DMS 273 (cell line): ENCODE measurements at regions not wholly inside any gene's neighbourhood (a gene's known extent, or its start where the extent isn't known, plus 50 kb on each side); places are given as distances from the start of the nearest gene placed in this dataset.
"Not testable (repeated sequence)": the region's sequence is repeated elsewhere in the genome, so short reads cannot be mapped to it uniquely, and the experiment has no call there.

Experiments
- DNase-seq: peaks from one replicate; lab custom pipeline; 2025; ENCODE audit not compliant: unreplicated experiment; lab: John Stamatoyannopoulos, UW

DNA sequence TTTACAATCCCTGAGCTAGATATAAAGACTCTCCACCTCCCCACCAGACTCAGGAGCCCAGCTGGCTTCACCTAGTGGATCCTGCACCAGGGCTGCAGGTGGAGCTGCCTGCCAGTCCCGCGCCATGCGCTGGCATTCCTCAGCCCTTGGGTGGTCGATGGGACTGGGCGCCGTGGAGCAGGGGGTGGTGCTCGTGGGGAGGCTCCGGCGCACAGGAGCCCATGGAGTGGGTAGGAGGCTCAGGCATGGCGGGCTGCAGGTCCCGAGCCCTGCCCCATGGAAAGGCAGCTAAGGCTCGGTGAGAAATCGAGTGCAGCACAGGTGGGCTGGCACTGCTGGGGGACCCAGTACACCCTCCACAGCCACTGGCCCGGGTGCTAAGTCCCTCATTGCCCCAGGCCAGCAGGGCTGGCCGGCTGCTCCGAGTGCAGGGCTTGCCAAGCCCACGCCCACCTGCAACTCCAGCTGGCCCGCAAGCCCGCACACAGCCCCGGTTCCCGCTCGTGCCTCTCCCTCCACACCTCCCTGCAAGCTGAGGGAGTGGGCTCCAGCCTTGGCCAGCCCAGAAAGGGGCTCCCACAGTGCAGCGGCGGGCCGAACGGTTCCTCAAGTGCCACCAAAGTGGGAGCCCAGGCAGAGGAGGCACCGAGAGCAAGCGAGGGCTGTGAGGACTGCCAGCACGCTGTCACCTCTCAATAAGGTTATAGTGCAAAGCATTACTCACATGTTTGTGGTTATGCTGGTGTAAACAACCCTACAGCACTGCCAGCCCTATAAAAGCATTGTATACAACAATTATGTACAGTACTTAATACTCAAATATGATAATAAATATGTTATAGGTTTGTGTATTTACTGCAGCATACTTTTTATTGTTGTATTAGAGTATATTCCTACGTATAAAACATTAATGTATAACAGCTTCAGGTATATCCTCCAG lies 757.3 kb downstream of the SLC6A15 start:
- not testable (repeated sequence) for DNase-seq

DNA sequence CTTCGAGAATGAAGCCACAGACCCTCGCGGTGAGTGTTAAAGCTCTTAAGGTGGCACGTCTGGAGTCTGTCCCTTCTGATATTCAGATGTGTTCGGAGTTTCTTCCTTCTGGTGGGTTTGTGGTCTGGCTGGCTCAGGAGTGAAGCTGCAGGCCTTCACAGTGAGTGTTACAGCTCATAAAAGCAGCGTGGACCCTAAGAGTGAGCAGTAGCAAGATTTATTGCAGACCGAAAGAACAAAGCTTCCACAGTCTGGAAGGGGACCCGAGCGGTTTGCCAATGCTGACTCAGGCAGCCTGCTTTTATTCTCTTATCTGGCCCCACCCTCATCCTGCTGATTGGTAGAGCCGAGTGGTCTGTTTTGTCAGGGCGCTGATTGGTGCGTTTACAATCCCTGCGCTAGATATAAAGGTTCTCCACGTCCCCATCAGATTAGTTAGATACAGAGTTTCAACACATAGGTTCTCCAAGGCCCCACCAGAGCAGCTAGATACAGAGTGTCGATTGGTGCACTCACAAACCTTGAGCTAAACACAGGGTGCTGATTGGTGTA lies 758.1 kb downstream of the SLC6A15 start:
- not testable (repeated sequence) for DNase-seq

DNA sequence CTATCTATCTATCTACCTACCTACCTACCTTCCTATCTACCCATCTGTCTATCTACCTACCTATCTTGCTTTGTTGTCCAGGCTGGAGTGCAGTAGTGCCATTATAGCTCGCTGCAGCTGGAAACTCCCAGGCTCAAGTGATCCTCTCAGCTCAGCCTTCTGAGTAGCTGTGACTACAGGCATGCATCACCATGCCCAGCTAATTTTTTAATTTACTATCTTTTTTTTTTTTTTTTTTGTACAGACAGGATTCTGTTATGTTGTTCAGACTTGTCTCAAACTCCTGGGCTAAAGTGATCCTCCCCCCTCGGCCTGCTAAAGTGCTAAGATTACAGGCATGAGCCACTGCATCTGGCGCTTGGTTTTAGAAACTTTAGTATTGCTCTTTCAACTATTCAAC lies 762.4 kb downstream of the SLC6A15 start:
- DNase-seq = peak; percentile 54

DNA sequence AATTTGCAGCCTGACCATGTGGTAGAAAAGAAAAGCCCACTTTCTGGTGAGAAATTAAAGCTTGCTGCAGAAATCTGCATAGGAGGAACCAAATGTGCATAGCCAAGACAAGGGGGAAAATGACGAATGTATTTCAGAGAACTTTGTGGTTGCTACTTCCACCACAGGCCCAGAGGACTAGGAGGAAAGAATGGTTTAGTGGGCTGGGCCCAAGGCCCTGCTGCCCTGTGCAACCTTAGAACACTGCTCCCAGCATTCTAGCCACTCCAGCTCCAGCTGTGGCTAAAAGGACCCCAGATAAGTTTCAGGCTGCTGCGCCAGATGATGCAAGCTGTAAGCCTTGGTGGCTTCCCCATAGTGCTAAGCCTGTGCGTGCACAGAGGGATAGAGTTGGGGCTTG lies 764.3 kb downstream of the SLC6A15 start:
- no peak for DNase-seq

DNA sequence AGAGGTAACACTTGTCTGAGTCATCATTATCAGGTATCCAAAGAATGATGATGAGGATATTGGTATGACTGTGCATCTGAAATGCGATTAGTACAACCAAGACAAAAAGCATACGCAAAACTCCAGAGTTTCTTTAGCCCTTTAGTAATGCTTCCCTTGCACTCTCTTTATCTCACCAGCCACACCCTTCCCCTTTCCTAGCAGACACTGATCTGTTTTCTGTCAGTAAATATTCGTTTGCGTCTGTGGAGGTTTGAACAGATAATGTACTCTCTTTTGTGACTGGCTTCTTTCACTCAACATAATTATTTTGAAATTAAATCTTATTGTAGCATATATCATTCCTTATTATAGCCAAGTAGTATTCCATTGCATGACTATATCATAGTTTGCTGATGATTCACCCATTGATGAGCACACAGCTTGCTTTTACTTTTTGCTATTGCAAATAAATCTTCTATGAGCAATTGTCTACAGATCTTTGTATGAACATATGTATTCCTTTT lies 775.7 kb downstream of the SLC6A15 start:
- DNase-seq = no peak

DNA sequence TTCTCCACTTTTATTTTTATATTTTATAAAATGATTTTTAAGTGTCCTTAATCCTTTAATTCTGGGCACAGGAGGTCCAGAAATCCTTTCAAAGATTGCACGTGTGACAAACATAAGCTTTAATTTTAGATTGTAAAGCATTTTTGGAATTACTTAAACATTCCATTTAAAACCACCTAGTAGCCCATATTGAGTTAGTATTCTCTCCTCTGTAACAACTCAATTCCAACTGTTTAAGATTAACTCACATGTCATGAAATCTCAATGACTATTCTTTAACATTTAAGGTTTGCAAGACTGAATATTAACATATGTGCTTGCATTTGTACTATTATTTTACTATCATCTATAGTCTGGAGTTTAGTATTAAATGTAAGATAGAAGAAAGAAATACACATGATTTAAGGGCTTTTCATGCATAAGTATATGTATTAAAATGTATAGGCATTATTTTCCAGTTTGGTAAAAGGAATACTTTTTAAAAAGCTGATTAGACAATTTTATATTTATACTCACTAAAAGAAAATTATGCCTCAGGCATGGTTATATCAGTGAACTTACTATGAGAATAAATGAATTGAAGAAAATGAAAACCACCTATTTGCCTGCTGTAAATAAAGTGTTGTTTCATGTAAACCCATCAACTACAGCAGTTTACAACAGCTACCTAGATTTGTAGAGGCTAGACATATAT lies 776.9 kb downstream of the SLC6A15 start:
- DNase-seq = no peak

DNA sequence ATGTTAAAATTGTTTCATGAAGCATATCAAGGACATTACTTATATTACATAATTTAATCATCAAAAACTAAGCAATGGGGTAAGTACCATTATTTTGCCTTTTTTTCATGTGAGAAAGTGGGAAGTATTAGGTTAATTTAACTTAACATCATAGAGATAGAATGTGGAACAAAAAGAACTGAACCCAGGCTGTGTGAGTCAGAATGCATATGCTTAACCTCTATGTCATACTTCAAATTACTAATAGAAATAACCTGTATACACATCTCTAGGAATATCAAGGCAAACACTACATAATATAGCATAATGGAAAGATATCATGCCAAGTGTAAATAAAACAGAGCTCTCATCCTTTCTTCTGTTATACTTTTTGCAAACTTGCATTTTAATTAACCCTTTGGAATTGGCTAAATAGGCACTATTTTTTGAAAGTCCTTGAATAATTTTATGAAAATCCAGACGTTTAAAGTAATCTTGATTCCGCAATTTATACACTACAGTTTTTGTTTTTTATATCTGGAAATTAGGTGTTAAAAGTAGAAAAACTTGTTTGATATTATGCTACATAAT lies 777.7 kb downstream of the SLC6A15 start:
- no peak for DNase-seq

DNA sequence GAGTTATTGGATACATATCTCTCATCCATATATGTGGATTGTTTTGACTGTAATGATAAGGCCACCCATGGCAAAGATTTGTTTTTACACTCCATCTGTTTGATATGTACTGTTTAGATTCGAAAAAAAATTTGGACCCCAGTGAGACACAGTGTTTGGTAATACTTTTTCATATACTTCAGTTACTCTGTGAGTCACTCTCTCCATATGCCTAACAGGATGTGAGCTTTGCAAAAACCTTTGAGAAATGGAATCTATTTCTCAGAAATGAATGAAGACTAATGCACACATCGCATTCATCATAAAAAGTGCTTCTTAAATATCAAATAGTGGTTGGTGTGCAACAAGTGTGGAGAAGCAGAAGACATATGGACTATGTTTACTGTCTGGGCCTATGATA lies 781.5 kb downstream of the SLC6A15 start:
- DNase-seq = peak; percentile 16

DNA sequence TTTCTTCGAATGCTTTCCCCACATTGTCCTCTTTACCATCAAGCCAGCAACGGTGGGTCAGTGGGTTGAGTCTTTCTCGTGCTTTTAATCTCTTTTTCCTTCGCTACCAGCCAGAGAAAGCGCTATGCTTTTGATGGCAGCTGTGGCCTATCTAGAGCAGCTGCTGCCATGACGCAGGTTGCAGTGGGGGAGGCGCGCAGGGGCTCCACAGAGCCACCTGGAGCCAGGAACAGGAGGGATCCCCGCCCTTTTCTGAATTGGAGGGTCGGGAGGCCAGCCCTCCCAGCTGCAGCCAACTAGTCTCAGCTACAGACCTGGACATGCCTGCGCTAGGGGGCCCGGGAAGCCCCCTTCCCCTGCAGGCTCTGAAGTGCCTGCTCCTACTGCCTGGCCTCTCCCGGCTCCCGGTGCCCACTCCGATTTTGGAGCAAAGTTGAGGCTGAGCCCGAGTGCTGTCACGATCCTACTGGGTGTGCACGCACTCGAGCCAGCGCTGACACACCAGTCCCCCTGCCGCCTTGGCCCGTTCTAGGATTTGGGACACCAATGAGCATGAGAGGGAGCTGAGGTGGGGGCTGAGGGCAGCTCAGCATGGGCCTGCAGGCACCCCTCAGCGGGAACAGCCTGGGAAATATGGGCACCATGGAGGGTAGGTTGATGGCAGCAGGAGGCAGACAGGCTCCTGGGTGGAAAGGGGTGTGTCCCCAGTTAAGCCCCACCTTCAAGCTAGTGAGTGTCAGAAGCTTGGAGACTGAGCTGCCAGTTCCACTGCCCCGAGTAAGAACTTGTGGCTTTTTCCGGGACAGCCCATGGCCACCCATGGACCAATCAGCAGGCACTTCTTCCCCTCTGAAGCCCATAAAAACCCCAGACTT lies 784.2 kb downstream of the SLC6A15 start:
- no peak for DNase-seq

DNA sequence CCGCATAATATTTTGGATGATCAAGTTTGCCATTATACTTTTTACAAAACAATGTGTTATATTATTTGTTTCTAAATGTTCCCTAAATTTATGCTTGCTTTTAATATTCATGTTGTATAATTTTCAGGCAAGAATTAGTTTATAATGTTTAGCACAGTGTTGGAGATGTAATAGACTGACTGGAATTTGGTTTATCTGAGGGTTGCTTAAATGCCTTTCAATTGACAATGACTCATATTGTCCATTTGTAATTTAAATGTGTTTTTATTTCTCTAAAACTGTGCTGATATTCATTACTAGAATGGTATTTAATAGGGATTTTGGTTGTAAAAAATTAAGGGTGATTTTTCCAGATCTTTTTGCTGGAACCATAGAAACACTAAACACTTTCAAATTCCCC lies 788.4 kb downstream of the SLC6A15 start:
- no peak for DNase-seq

DNA sequence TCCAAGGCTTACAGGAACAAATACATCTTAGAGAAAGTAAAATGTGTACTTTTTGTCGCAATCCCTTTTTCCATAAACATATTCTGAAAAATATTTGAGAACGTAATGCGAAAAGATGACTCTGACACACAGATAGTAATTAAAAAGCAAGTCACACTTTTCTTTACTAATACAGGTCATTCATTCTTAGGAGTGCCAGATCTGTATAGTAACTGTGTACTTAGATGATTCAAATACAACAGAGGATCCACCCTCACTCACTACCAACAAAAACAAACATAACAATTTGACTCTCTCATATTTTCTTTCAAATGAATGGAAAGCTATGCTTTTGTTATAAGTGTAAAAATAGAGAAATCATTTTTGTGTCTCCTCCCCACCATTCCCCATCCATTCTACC lies 795.4 kb downstream of the SLC6A15 start:
- no peak for DNase-seq

DNA sequence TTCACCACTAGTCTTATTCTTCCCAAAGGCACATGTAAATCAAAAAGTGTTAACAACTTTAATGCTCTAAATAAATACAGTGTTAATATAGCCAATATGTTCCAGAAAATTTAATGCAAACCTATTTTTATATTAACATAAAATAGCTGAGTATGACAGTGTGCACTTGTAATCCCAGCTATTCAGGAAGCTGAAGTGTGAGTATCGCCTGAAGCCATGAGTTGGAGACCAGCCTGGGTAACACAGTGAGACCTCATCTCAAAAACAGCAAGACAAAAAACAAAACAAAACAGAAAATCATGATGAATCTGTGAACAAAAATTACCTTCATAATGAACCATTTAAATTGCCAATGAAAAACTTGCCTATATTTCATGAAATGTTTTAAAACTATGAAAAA lies 798.9 kb downstream of the SLC6A15 start:
- no peak for DNase-seq

DNA sequence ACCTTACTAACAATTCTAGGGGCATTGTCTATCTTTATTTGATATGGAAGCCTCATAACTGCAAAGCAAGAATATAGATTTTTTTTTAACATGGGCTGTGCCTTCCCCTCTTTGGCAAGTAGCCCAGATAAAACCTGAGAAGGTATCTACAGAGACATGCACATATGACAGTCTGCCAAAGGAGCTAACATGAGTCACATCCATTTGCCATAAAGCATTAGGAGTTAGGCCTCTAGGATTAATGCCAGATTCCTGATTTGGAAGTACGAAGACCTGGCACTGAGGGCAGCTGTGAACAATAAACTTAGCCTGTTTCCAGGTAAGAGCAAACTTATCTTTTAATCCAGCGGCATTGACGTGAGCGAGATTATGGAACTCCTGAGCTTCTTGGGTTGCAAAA lies 808.7 kb downstream of the SLC6A15 start:
- DNase-seq = peak; percentile 26

DNA sequence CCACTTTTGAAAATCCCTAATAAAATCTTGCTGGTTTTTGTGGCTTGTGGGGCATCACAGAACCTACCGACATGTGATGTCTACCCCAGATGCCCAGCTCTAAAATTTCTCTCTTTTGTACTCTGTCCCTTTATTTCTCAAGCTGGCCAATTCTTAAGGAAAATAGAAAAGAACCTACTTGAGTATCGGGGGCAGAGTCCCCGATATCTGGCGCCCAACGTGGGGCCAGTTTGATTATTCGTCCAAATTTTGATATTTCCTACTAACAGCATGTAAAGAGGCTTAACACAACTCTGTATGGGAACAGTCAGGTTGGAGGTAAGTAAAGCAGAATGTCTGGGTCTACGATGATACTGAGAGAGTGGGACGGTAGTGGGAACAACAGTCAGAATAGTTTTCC lies 810.6 kb downstream of the SLC6A15 start:
- DNase-seq = not testable (repeated sequence)

DNA sequence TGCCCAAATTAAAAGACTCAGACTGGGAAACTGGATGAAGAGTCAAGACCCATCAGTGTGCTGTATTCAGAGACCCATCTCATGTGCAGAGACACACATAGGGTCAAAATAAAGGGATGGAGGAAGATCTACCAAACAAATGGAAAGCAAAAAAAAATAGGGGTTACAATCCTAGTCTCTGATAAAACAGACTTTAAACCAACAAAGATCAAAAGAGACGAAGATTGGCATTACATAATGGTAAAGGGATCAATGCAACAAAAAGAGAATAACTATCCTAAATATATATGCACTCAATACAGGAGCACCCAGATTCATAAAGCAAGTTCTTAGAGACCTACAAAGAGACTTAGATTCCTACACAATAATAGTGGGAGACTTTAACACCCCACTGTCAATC lies 813.0 kb downstream of the SLC6A15 start:
- DNase-seq = peak; percentile 22

DNA sequence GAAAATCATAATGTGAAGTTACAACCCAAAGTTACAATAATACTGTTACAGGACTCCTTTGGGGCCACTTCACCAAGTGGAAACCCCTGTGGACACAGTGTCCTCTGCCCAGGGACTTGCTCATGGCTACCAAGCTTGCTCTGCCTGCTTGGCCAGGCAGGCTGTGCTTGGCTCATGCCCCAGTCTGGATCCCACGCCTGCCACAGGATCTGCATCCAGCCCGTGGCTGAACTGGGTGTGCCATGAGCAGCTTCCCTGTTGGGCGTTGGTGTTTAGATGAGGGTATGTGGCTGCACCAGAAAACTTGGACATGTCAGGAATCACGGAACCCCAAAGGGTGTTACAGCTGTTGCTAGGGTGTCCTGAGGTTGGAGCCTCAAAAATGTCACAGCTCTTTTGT lies 820.9 kb downstream of the SLC6A15 start:
- no peak for DNase-seq

DNA sequence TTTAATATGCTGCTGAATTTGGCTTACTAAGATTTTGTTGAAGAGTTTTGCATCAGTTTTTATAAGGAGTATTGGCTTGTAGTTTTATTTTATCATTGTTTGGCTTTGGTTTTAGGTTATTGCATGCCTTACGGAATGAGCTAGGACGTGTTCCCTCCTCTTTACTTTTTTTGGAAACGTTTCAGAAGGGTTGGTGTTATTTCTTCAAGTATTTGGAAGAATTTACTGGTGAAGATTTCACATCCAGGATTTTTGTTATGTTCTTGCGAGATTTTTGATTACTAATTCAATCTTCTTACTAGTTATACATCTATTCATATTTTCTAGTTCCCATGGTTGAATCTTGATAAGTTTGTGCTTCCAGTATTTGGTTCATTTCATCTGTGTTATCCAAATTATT lies 823.2 kb downstream of the SLC6A15 start:
- DNase-seq = no peak

DNA sequence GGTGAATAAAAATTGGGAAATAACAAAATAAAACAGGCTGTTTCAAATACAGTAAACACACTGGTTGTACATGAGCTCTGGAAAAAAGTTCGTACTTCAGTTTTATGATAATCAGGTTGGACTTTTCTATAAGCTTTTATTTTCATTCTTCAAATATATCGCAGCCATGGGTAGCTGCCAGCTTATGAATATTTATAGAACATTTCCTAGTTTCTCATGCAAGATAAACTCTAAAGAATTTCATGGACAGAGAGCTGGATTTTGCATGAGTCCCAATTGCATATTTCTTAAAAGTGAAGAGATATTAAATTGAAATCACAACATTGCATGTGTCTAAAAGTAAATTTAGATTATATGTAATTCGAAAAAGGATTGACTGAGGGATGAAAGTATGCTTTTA lies 827.6 kb downstream of the SLC6A15 start:
- DNase-seq = peak; percentile 26

DNA sequence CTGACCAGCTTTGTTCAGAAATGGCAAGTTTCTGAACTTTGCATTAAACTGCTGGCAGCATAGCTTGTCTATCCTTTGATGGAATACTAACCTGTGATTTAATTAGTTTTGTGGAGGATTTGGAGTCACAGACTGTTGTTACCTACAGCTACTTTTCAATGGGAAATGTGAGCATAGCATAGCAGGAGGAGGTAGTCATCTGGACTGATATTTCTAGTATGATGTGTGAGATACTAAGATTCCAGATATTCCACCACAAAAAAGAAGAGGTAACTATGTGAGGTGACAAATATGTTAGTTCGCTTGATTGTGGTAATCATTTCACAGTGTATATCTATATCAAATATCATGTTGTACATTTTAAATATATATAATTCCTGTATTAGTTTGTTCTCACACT lies 833.0 kb downstream of the SLC6A15 start:
- DNase-seq = no peak

DNA sequence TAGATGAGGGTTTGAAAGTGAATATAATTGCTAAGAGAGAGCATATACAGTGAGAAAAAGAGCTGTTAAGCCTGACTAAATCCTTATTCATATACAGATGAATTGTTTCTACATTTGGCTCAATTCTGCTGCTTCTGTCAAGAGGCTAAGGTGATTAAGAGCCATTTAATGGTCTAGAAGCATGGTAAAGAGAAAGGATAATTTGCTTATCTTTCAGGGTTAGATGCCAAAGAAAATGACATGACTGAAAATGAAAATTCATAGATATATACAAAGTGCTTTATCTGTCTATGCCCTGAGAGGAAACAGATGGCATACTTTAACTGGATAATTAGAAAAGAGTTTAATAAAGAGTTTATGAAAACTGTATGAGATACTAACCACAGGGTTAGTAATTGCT lies 834.9 kb downstream of the SLC6A15 start:
- no peak for DNase-seq

DNA sequence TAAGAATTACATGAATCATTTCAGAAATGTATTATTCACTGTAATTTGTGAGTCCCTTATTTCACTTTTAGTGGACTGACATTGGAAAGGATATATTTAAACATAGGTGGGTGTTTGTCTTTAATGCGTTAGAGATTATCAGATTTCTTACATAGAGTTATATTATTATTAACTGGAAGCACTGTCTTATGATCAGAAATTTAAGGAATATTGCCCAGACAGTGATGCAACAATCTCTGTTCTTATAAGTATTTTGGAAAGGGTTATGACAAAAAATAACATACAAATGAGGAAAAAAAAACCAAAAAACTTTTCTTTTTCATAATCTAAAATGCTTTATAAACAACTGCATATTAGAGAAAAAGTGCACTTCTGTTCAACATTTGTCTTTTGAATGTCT lies 836.6 kb downstream of the SLC6A15 start:
- DNase-seq = no peak
